Testis (tissue), 2 donors: ENCODE measurements at regions not wholly inside any gene's neighbourhood (a gene's known extent, or its start where the extent isn't known, plus 50 kb on each side); places are given as distances from the start of the nearest gene placed in this dataset.

Experiments used
- DNase-seq: peaks from one replicate; pipeline ENCODE4 v3.0.0-alpha.2; 2019
- H3K27ac ChIP-seq, 2 donors: fragments of 200-600 bp; sonication (generic); one replicate each; pipeline ENCODE4 v1.5.1; 2019
- H3K27me3 ChIP-seq: fragments of 200-600 bp; sonication (generic); one replicate; pipeline ENCODE4 v1.5.1; 2019
- H3K36me3 ChIP-seq: fragments of 200-600 bp; sonication (generic); one replicate; pipeline ENCODE4 v1.5.1; 2017; ENCODE audit warnings: low read depth; ENCODE audit errors: missing control alignments
- H3K4me1 ChIP-seq: fragments of 200-600 bp; sonication (generic); one replicate; pipeline ENCODE4 v1.5.1; 2019
- H3K4me3 ChIP-seq, 2 donors: fragments of 200-600 bp; sonication (generic); one replicate each; pipeline ENCODE4 v1.5.1; 2017 to 2019
- H3K9me3 ChIP-seq: fragments of 200-600 bp; sonication (generic); one replicate; pipeline ENCODE4 v1.5.1; 2017
- CTCF ChIP-seq, 3 experiments: fragments of 450-650 bp in 2 of 3; fragments of 200-600 bp in 1 of 3; sonication (generic) in 1 of 3; IDR thresholded peaks; one replicate each; pipeline ENCODE4 v1.5.1; 2016 to 2019; ENCODE audit warnings: antibody characterized with exemption in 3 of 3, mild to moderate bottlenecking in 2 of 3, moderate library complexity in 1 of 3
- POLR2A ChIP-seq: fragments of 450-650 bp; IDR thresholded peaks from one replicate; pipeline ENCODE4 v1.6.1; 2017; ENCODE audit warnings: antibody characterized with exemption, mild to moderate bottlenecking, moderate library complexity
- WGBS, 2 donors: methylation state at CpG; one replicate each; pipeline ENCODE4 v1.1.5; 2018; 5-methylcytosine and 5-hydroxymethylcytosine counted together
- intact Hi-C: fragments of 100-400 bp; cut with DNase I; formaldehyde crosslinking; loops from one replicate; pipeline ENCODE4 v1.15.1; 2023; ENCODE audit warnings: low total_unique reads

GRCh38 chr7:69464035-69464434 is 134.2 kb upstream of the AUTS2 start:
- Histone ChIP-seq H3K27me3 (no peaks in the 10 kb centered on the region), H3K36me3 (no peaks in the 10 kb centered on the region), H3K4me3 (no peak overlapping the region), H3K4me1 (no peaks in the 10 kb centered on the region), H3K9me3 (no peaks in the 10 kb centered on the region), H3K27ac (no peak overlapping the region)
- no peak for TF ChIP-seq POLR2A
- TF ChIP-seq CTCF (IDR thresholded peaks at IDR 0.05), result no peak
- DNase-seq, result no peak
- intact Hi-C loops, result no loop called here
- 90 to 93% methylated on average over 3 of the region's 3 CpGs for WGBS, 2 donors

GRCh38 chr7:69465262-69465661 is 133.0 kb upstream of the AUTS2 start:
- H3K27me3 ChIP-seq, result no peaks in the 10 kb centered on the region
- WGBS, 2 donors, result 57 to 68% methylated on average over 1 of the region's 1 CpG
- DNase-seq, result no peak

GRCh38 chr7:69467826-69468225 is 130.4 kb upstream of the AUTS2 start:
- DNase-seq, result no peak
- TF ChIP-seq CTCF (IDR thresholded peaks at IDR 0.05) (no peak), POLR2A (no peak)
- 95 to 96% methylated on average over 1 of the region's 1 CpG for WGBS, 2 donors

More at GRCh38 chr7:69465262-69465661, 133.0 kb upstream of the AUTS2 start:
- no peaks in the 10 kb centered on the region for H3K36me3 ChIP-seq
- H3K4me3 ChIP-seq, result no peak overlapping the region
- no peak overlapping the region for H3K27ac ChIP-seq
- H3K9me3 ChIP-seq, result no peaks in the 10 kb centered on the region
- intact Hi-C loops, result no loop called here
- H3K4me1 ChIP-seq, result no peaks in the 10 kb centered on the region
- TF ChIP-seq POLR2A, result no peak
- TF ChIP-seq CTCF (IDR thresholded peaks at IDR 0.05), result no peak

GRCh38 chr7:69476416-69476815 is 121.9 kb upstream of the AUTS2 start:
- Histone ChIP-seq H3K36me3 (no peaks in the 10 kb centered on the region), H3K27me3 (no peaks in the 10 kb centered on the region), H3K4me3 (no peak overlapping the region), H3K9me3 (no peaks in the 10 kb centered on the region), H3K27ac (no peak overlapping the region), H3K4me1 (no peaks in the 10 kb centered on the region)
- 63 to 69% methylated on average over 5 of the region's 5 CpGs for WGBS, 2 donors
- no peak for TF ChIP-seq CTCF (IDR thresholded peaks at IDR 0.05)
- no peak for TF ChIP-seq POLR2A
- no peak for DNase-seq
- intact Hi-C loops, result no loop called here

More at GRCh38 chr7:69467826-69468225, 130.4 kb upstream of the AUTS2 start:
- Histone ChIP-seq H3K36me3 (no peaks in the 10 kb centered on the region), H3K9me3 (no peaks in the 10 kb centered on the region), H3K27me3 (no peaks in the 10 kb centered on the region), H3K27ac (no peak overlapping the region), H3K4me3 (no peak overlapping the region), H3K4me1 (no peaks in the 10 kb centered on the region)
- intact Hi-C loops, result no loop called here

GRCh38 chr7:69482676-69483075 is 115.6 kb upstream of the AUTS2 start:
- TF ChIP-seq CTCF (IDR thresholded peaks at IDR 0.05), result no peak
- no peak for TF ChIP-seq POLR2A
- no peak overlapping the region for H3K27ac ChIP-seq
- peak overlapping the region in 1 of 2 donors; percentile 29 for H3K4me3 ChIP-seq
- no peaks in the 10 kb centered on the region for H3K4me1 ChIP-seq
- 71 to 84% methylated on average over 17 to 18 of the region's 18 CpGs for WGBS, 2 donors
- H3K27me3 ChIP-seq, result no peaks in the 10 kb centered on the region
- intact Hi-C loops, result no loop called here
- no peaks in the 10 kb centered on the region for H3K9me3 ChIP-seq
- H3K36me3 ChIP-seq, result no peaks in the 10 kb centered on the region
- DNase-seq, result peak; percentile 16
